ENCODE measurements at regions not wholly inside any gene's neighbourhood (a gene's known extent, or its start where the extent isn't known, plus 50 kb on each side); places are given as distances from the start of the nearest gene placed in this dataset.

DNA sequence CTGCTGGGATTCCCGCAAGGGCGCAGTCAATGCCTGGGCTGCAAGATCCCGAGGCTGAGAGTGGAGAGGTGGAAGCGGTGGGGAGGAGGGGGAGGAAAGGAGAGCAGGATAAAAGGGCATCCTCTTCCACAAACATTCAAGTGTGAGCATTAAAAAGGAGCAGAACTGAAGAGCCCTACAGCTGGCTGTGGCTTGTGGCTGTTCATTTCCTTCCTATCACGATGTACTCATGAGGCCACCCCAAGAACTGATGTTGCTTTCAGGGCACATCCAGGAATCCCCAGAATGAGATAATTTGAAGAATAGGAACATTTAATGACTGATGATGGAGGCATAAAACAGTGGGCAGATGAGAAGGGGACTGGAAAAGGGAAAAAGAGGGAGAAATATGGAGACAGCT lies 230.8 kb upstream of the SMIM21 start:
- no peak for DNase-seq (ENCODE audit: extremely low spot score)
- CTCF ChIA-PET = no interaction called here
- POLR2A ChIA-PET = no interaction called here
- TF ChIP-seq, protein P1, sequence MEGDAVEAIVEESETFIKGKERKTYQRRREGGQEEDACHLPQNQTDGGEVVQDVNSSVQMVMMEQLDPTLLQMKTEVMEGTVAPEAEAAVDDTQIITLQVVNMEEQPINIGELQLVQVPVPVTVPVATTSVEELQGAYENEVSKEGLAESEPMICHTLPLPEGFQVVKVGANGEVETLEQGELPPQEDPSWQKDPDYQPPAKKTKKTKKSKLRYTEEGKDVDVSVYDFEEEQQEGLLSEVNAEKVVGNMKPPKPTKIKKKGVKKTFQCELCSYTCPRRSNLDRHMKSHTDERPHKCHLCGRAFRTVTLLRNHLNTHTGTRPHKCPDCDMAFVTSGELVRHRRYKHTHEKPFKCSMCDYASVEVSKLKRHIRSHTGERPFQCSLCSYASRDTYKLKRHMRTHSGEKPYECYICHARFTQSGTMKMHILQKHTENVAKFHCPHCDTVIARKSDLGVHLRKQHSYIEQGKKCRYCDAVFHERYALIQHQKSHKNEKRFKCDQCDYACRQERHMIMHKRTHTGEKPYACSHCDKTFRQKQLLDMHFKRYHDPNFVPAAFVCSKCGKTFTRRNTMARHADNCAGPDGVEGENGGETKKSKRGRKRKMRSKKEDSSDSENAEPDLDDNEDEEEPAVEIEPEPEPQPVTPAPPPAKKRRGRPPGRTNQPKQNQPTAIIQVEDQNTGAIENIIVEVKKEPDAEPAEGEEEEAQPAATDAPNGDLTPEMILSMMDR (IDR thresholded peaks at IDR 0.05; ENCODE audit: control extremely low read depth, extremely low read depth, low read depth, missing control alignments) = no peak

DNA sequence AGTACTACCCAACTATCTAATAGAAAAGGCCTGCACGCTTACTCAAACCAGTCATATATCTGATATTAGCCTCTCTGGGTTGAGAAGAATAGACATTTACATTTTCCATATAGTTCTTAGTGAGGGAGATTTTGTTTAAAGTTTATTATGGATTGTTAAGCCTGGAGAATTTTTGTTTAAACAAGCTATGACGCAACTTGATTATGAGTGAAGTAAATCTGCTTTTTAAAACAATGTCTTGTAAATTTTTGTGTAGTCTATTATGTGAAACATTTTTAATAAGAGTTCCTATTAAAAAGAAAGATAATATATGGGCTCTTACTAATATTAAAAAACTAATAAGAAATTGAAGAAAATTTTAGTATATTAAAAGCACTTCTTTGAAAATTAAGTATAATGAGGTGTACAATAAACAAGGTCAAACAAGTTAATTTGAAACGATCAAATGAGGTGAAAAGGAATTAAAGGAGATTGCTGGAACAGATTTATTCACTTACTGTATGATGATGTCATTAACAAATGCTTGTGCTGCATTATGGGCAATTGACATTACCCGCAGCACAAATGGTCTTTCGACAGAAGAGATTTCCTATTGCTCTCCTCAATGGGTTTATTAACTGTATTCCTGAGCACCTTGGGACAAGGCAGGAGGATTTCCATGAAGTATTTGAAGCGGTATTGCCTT lies 229.2 kb upstream of the SMIM21 start:
- no peak for DNase-seq (ENCODE audit: extremely low spot score)
- TF ChIP-seq, protein P1 (IDR thresholded peaks at IDR 0.05; ENCODE audit: control extremely low read depth, extremely low read depth, low read depth, missing control alignments) = no peak
- POLR2A ChIA-PET = no interaction called here
- CTCF ChIA-PET = no interaction called here

- CTCF ChIA-PET = no interaction called here
- TF ChIP-seq, protein P1 (IDR thresholded peaks at IDR 0.05; ENCODE audit: control extremely low read depth, extremely low read depth, low read depth, missing control alignments) = no peak
- POLR2A ChIA-PET = no interaction called here
- no peak for DNase-seq (ENCODE audit: extremely low spot score)
Observed at GRCh38 chr18:75656035-75656434, 228.5 kb upstream of the SMIM21 start.

DNA sequence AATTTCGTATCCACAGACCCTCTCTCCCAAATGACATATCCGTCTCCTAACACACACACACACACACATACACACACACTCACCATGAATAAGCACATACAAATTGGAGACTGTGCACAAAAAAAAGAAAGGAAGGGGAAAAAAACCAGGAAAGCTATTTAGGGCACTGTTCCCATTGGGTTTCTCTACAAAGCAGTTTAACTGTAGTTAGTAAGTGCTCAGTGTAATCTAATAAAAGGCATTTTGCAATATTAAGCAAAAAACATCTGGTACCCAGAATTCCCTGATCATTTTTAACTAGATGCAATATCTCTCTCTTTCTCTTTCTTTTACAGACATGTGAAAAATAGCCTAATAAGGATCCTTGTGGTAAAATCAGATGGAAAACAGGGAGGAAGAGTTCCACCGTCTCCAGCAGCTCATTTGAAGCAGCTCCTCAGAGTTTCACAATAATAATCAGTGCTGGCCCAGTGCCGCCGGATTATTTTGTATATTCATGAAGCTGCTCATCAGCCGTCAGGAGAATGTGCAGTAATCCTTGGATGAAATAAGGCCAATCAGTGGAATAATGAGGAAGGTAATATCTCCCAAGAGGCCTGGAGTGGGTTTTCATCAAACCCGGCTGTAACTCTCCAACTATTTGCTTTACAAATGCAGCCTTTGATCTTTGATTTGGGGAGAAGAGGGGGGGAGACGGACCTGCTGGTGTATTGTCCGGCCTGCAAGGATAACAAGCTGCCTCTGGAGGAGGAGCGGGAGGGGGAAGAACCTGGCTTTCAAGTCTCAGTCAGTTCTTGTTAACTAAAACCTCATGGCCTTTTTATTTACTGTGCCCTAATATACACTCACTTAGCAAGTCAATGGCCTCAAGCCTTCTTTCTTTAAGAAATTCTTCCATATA lies 227.6 kb upstream of the SMIM21 start:
- ChIA-PET CTCF (no interaction called here), POLR2A (no interaction called here)
- DNase-seq (ENCODE audit: extremely low spot score) = no peak
- TF ChIP-seq, protein P1 (IDR thresholded peaks at IDR 0.05; ENCODE audit: control extremely low read depth, extremely low read depth, low read depth, missing control alignments) = no peak

GRCh38 chr18:75654386-75654785 lies 226.9 kb upstream of the SMIM21 start:
- CTCF ChIA-PET = no interaction called here
- DNase-seq (ENCODE audit: extremely low spot score) = no peak
- TF ChIP-seq, protein P1 (IDR thresholded peaks at IDR 0.05; ENCODE audit: control extremely low read depth, extremely low read depth, low read depth, missing control alignments) = no peak
- POLR2A ChIA-PET = no interaction called here

DNA sequence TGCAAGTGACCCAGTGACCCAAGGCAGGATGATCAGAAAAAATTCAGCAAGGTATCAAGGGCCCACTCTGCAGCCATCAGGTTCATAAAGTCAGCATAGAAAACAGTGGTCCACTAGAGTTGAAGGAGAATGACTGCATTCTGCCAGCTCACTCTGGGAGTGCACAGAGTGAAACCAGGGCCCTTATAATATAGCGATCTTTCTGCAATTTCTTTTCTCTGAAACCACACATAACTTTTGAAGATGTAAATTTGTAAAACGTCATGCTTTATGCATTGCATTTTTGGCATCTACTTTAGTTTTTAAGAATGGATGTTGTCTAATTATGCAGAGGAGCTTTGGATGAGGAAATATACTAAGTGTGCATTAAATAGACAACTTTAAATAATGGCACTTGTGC lies 225.0 kb upstream of the SMIM21 start:
- ChIA-PET CTCF (interaction anchor here (1.6 kb wide), 1 partner anchor 14 kb away, joined by 3 read pairs; no protein-coding TSS in a partner anchor), POLR2A (no interaction called here)
- no peak for DNase-seq (ENCODE audit: extremely low spot score)
- TF ChIP-seq, protein P1 (IDR thresholded peaks at IDR 0.05; ENCODE audit: control extremely low read depth, extremely low read depth, low read depth, missing control alignments) = no peak
